SH-SY5Y (cell line): ENCODE measurements at regions not wholly inside any gene's neighbourhood (a gene's known extent, or its start where the extent isn't known, plus 50 kb on each side); places are given as distances from the start of the nearest gene placed in this dataset.

Experiments used
- GATA2 ChIP-seq: IDR thresholded peaks from 2 replicates; pipeline ENCODE4 v1.6.1; 2011; ENCODE audit warnings: mild to moderate bottlenecking, low read depth, low read length
- GATA3 ChIP-seq: IDR thresholded peaks from 2 replicates; pipeline ENCODE4 v1.6.1; 2011; ENCODE audit warnings: low read depth, mild to moderate bottlenecking, low read length, moderate library complexity

DNA sequence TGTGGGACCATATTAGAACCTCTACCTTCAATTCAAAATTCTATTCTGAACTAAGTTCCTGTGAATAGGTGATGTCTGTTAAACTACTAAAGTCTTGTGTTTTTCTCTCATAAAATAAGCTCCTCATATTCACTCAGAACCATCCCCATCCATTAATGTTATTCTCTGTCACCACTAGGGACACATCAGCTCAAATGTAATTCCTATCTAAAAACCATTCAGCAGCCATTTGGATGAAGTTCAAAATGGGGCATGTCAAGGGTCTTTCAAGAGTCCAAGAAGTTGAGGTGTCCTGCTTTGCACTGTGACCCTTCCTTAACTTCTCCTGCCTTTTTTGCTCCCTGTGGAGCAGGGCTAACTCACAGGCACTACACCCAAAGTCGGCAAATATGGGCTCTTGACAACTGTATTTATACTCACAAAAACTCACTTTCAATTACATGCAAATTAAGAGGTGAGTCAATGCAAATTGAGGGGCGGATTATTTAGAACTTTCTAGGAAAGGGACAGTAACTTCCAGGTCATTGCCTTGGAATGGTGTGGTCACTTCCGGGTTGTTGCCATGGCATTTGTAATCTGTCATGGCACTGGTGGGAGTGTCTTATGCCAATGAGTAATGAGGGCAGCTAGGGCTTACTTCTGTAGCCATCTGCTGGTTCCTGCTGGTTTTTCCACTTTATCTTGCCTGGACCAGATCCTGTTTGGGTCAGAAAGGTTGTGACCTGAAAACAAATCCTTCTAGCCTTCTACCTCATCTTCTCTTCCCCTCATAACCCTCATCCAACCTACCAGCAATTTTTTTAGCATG lies 128.2 kb upstream of the COX10 start:
- no peak for TF ChIP-seq GATA3
- no peak for TF ChIP-seq GATA2

DNA sequence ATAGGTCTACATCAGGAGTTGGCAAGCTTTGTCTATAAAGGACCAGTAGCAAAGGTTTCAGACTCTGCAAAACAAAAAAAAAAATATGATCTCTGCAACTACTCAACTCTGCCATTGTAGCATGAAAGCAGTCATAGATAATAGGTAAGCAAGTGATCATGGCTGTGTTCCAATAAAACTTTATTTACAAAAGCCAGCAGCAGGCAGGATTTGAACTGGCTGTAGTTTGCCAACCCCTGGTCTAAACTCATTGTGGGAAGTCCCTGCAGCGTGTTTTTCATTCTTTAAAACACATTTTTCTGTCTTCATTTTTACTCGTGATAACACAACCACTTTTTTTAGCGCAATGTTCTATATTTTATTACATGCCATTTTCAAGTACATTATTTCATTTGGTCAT lies 127.5 kb upstream of the COX10 start:
- TF ChIP-seq GATA2 (no peak), GATA3 (no peak)

DNA sequence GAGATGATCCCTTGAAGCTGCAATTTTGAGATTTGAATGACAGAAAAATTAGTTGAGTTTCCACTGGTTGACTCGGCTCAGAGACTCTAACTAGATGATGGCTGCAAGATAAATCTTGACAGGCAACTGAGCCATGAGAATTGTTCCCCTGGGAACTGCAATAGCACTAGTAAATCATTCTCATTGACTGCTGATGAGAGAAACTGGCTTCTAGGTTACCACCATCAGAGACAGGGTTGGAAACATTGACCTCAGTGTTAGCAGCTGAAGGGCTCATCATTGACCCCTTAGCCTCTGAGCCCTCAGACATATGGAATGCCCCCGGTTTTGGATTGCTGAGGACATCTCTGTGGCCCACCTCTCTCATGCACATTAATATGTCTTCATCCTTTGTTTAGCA lies 125.4 kb upstream of the COX10 start:
- TF ChIP-seq GATA3 (no peak), GATA2 (no peak)

DNA sequence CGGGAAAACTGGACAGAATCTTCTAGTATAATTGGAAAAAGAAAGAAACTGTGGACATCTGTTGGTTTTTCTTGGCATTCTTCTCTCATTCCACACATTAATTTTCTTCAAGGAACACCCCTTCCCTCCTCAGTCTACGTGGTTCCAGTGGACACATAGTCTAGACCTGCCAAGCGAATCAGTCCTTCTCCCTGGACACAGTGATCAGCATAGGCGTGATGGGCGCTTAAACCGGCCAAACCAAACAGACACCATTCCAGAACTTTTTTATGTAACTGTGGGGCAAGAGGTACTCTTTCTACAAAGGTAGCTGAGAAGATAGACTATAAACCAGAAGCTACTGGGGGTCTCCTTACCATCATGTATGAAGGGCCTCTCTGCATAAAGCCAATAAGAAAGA lies 121.8 kb upstream of the COX10 start:
- TF ChIP-seq GATA3 (no peak), GATA2 (no peak)

DNA sequence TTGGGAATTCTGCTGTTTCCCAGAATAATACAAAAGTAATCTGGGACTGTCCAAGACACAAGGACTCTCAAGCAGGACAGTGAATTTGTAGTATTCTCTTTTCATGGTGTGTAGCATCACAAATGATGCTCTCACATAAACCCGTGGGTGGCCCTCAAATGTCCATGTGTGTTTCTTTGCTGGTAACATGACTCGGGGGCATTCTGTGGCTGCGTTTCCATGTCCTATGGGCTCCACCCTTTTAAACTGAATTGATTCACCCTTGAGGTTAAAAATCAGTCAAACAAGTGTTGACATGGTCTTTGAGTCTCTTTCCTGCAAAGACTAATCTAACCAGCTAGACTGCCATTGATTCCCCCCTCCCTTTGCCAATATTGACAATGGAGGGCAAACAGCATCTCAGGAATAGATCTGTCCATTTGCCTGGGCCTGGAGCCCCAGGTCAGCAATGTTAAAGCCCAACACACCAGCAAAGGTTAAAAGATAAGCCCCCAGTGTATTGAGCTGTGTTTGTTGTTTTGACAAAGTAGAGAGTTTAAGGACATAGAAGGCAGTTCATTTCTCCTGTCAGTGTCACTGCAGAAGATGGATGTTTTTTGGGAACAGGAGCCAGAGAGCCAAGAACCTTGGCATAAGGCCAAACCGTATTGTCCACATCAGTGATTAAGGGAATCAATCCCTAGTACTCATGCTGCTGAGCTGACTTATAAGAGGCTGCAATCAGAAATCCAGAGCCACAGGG lies 117.1 kb upstream of the COX10 start:
- no peak for TF ChIP-seq GATA3
- TF ChIP-seq GATA2: no peak

DNA sequence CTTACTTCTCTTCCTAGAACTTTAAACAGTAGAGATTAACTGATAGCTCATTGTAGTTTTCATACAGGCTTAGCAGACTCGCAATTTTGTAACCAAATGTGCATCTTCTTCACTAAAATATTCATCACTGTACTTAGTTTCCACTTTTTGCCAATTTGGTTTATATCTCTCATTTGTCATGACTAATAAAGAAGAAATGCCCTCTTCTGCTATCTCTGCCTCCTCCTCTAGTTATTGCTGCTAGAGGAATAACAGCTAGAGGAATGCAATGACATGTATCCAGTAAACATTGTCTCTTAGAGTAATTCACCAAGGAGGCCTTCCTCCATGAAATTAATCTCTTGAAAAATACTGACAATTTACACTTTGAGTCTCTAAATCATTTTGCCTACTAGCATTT lies 115.5 kb upstream of the COX10 start:
- no peak for TF ChIP-seq GATA2
- no peak for TF ChIP-seq GATA3

DNA sequence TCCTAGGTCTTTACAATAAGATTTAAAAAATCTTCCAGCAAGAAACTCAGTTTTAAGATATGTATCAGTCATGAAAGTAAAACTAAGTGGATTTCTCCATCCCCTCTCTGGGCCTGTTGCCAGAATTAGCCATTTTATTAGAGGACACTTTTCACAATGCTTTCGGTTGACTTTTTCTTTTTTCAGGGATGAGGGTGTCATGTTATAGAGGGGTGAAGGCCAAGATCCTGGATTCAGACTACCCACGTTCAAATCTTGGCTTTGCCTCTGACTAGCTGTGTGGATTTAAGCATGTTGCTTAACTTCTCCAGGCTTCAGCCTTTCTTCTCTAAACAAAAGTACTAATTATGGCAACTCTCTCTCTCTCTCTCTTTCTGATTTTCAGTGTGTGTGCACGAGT lies 111.7 kb upstream of the COX10 start:
- TF ChIP-seq GATA2 (no peak), GATA3 (no peak)

DNA sequence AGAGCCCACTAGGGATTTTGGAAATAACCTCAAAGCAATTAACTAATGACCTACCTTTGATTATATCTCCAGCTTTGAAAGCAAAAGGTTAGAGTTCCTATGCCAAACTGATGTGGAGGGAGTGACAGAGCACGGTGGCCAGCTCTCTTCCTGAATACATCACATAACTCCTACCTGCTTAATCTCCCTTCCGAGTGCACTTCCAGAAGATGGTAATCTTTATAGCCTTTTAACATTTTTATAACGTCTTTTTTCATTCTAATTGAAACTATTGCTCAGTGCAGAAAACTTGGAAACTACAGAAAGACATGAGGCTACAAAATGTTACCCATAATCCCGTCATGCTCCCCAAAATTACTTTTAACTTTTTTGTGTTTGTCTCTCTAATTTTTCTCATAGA lies 110.5 kb upstream of the COX10 start:
- TF ChIP-seq GATA3 (no peak), GATA2 (no peak)

DNA sequence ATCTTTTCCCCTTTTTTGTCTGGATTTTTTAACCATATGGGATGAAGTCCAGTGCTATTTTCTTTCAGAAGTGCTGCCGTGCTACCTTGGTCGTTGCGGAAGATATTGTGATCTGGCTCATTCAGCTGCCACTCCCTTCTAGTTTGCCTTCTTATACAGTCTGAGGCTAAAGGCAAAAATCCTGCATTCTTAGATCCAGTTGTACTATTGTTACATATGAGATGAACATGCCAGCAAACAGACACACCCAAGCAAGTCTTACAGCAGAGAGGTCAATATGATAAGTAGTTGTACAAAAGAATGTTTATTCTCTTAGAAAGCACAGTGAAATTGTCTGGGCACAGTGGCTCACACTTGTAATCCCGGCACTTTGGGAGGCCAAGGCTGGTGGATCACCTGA lies 108.0 kb upstream of the COX10 start:
- TF ChIP-seq GATA2: no peak
- no peak for TF ChIP-seq GATA3

DNA sequence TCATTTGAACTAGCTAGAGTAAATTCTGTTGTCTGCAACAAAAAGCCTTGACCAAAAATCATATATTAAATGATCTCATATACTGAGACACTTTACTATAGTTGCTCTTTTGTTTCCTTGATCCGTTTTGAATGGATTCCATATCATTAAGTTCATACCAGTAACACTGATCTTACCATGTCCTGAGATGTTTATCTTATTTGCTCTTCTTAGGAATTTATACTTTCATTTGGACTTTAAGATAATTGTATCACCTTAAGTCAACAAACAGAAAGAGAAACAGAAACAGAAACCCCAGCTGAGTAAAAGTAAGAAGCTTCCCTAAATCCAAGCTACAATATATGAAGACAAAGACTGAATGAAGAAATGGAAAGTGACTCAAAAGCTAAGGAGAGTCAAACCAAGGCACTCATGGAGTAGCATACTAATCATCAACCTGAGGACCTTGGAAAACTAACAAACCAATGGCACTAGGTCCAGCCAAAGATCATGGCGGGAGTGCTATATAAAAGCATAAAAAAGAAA lies 106.5 kb upstream of the COX10 start:
- no peak for TF ChIP-seq GATA2

DNA sequence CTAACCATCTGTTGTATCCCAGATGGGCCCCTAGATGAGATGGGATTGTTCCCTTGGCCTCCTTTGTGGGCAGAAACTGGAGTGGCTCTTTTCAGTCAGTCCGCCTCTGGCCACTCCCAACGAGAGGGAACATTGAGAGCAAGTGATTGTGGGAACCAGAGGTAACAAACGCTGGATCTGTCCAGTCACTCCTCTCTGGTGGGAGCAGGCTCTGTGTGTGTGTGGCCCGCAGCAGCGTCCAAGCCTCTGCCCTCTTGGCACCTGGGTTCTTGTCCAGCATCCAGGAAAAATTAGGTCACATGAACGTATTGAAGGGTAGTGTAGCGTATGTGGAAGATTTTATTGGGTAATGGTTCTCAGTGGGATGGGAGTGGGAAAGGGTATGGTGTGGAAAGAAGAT lies 101.9 kb upstream of the COX10 start:
- no peak for TF ChIP-seq GATA3

DNA sequence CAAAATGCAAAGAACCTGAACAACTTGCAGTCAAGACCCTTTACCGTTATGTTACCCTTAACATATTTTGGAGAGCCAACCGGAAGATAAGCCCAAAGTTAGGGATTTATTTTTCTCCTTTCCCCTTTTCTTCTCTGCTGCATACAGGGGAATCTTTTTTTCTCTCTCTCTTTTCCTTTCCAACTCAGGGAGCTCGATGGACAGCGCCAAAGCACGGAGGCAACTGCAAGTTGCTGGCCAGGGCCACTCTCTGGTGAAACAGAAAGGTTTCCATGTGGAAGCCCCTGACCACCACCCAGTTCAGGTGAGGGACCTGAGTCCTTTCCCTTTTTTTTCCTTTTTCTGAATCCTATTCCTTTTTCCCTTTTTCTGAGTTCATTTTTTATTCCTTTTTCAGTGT lies 98.8 kb upstream of the COX10 start:
- no peak for TF ChIP-seq GATA3
- TF ChIP-seq GATA2: no peak

DNA sequence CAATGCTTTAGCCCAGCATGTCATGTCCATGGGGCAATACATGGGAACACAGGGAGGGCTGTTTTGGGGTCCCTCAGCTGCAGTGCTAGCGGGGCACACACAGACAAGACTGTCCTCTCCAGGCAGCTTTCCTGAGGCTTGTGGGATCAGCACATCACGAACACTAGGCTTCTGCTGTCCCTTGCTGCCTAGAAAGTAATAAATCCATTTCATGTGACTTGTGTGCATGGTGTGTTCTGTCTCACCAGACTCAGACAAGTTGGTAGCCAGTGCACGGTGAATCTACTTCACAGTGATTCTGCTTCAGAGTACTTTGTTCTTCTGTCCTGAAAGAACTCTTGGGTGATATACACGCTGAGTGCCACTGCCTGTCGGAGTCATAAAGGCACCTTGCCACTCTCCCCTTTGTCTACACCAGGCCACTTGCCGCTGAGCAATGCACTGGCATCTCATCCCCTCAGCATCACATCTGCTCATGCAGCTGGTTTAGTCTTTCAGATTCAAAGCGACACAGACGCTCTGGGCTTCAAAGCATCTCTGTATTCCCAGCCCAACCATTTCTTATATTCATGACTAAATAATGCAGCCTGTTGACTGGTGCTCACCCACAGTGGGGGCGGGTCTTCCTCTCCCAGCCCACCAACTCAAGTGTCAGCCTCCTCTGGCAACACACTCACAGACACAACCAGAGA lies 95.2 kb upstream of the COX10 start:
- TF ChIP-seq GATA2 (no peak), GATA3 (no peak)

DNA sequence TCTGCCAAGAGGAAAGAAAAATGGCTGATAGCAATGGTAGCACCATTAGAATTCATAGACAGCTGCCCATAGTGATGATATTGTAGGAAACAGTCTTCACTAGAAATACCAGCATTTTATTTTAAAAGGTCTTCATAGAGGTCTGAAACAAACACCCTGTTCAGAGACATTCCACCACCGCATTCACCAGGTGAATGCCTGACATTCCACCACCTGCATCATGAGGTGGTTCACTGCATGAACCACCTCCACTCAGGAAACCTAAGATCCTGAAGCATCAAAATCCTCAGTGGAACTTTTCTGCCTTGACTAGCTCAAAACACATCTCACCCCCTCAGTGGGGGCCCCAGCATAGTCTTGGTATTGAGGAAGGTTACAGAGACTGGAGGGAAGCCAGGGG lies 91.5 kb upstream of the COX10 start:
- TF ChIP-seq GATA3 (no peak), GATA2 (no peak)
